HepG2 (cell line): ENCODE measurements at regions not wholly inside any gene's neighbourhood (a gene's known extent, or its start where the extent isn't known, plus 50 kb on each side); places are given as distances from the start of the nearest gene placed in this dataset.

Source experiments
- ATAC-seq: fragments of 200-7000 bp; cut with Tn5 transposase; 3 replicates; pipeline ENCODE4 v1.9.1; 2020; ENCODE audit warnings: mild to moderate bottlenecking, moderate library complexity
- BruUV-seq: library from RNA; stranded (reverse); fragments of 400-500 nt; replicated peaks from 2 replicates; lab custom pipeline; 2021; lab: Mats Ljungman, UMichigan
- CTCF ChIA-PET: fragments of 300-600 bp; formaldehyde crosslinking; extraction: SDS; loops from one replicate; lab custom pipeline; 2021; ENCODE audit warnings: low total read pairs, inconsistent platforms, low intra/inter-chr PET ratio; lab: Yijun Ruan, JAX
- POLR2A ChIA-PET: fragments of 350-600 bp; sonication (Branson Sonifier 250); formaldehyde crosslinking; loops from one replicate; lab custom pipeline; 2020; ENCODE audit warnings: antibody characterized with exemption, inconsistent platforms; lab: Yijun Ruan, JAX
- DNase-seq: peaks from one replicate; pipeline ENCODE4 v3.0.0-alpha.2; 2015; ENCODE audit warnings: low spot score
- FAIRE-seq: peaks from 3 replicates; lab custom pipeline; 2011; peaks lifted over from hg19 to GRCh38; lab: Jason Lieb, UNC
- H2AFZ ChIP-seq: one replicate; pipeline ENCODE4 v1.6.1; 2011; ENCODE audit warnings: low read length, inconsistent platforms
- H3K27ac ChIP-seq: fragments of 300-600 bp; 3 replicates; pipeline ENCODE4 v1.8.0; 2011; ENCODE audit warnings: mixed run types, mild to moderate bottlenecking, mixed read lengths, low read length, inconsistent platforms; ENCODE audit not compliant: insufficient read depth; ENCODE audit errors: extremely low read length
- H3K27me3 ChIP-seq, 2 experiments: fragments of 200-600 bp in 1 of 2; 2 replicates in 1 of 2; 3 replicates in 1 of 2; pipeline versions ENCODE4 v1.6.0 to v1.8.0; 2011; ENCODE audit warnings: low read length in 2 of 2, mild to moderate bottlenecking in 2 of 2, moderate library complexity in 2 of 2, inconsistent platforms in 1 of 2; ENCODE audit not compliant: insufficient read depth in 2 of 2, control insufficient read depth in 1 of 2
- H3K36me3 ChIP-seq, 2 experiments: fragments of 200-600 bp in 1 of 2; replicated peaks in 1 of 2; 2 replicates in 1 of 2; 3 replicates in 1 of 2; pipeline versions ENCODE4 v1.5.1 to v1.8.0; 2011; ENCODE audit warnings: low read length in 2 of 2, inconsistent platforms in 1 of 2; ENCODE audit not compliant: insufficient read depth in 2 of 2, control insufficient read depth in 1 of 2
- H3K4me1 ChIP-seq: 2 replicates; pipeline ENCODE4 v1.5.1; 2012; ENCODE audit warnings: low read length, inconsistent platforms; ENCODE audit not compliant: insufficient read depth
- H3K4me2 ChIP-seq: 2 replicates; pipeline ENCODE4 v1.6.0; 2011; ENCODE audit warnings: low read depth, low read length, inconsistent platforms
- H3K4me3 ChIP-seq, 3 experiments: fragments of 200-600 bp in 1 of 3; sonication (generic), shearing (Covaris generic) in 1 of 3; replicated peaks in 1 of 3; 2 replicates each; pipeline ENCODE4 v1.5.1; 2011 to 2016; ENCODE audit warnings: low read length in 3 of 3, inconsistent platforms in 2 of 3, low read depth in 2 of 3, mild to moderate bottlenecking in 2 of 3, control low read depth in 1 of 3, mixed read lengths in 1 of 3; ENCODE audit not compliant: insufficient read depth in 1 of 3
- H3K79me2 ChIP-seq: one replicate; pipeline ENCODE4 v1.6.1; 2011; ENCODE audit warnings: low read length, inconsistent platforms; ENCODE audit not compliant: insufficient read depth
- H3K9ac ChIP-seq: 2 replicates; pipeline ENCODE4 v1.6.0; 2011; ENCODE audit warnings: mild to moderate bottlenecking, low read depth, low read length, inconsistent platforms; ENCODE audit not compliant: insufficient read depth
- H3K9me3 ChIP-seq: 2 replicates; pipeline ENCODE4 v1.5.1; 2012; ENCODE audit warnings: mild to moderate bottlenecking, low read length
- H4K20me1 ChIP-seq: 2 replicates; pipeline ENCODE4 v1.6.0; 2011; ENCODE audit warnings: inconsistent platforms, mild to moderate bottlenecking, low read length, moderate library complexity; ENCODE audit not compliant: insufficient read depth
- KLF11 ChIP-seq: IDR thresholded peaks from 2 replicates; pipeline ENCODE4 v1.6.1; 2016; ENCODE audit warnings: missing compliant biosample characterization
- KLF13 ChIP-seq: sonication (generic); formaldehyde crosslinking; IDR thresholded peaks from 2 replicates; pipeline ENCODE4 v1.4.0; 2020; ENCODE audit warnings: mild to moderate bottlenecking, missing genetic modification reagents
- MLLT10 ChIP-seq: sonication (generic); formaldehyde crosslinking; IDR thresholded peaks from 2 replicates; pipeline ENCODE4 v1.4.0; 2020; ENCODE audit warnings: missing genetic modification reagents
- NFYB ChIP-seq: sonication (generic); formaldehyde crosslinking; IDR thresholded peaks from 2 replicates; pipeline ENCODE4 v1.4.0; 2020; ENCODE audit warnings: missing genetic modification reagents
- PCBP2 ChIP-seq: fragments of 200-400 bp; formaldehyde crosslinking; optimal IDR thresholded peaks from 2 replicates; pipeline ENCODE3; 2018; ENCODE audit warnings: low read length, low read depth; ENCODE audit not compliant: poor library complexity, severe bottlenecking
- PHF21A ChIP-seq: sonication (generic); formaldehyde crosslinking; IDR thresholded peaks from 2 replicates; pipeline ENCODE4 v1.5.0; 2020; ENCODE audit warnings: mild to moderate bottlenecking, missing genetic modification reagents
- PLSCR1 ChIP-seq: sonication (generic); formaldehyde crosslinking; IDR thresholded peaks from 2 replicates; pipeline ENCODE4 v1.5.0; 2020; ENCODE audit warnings: missing genetic modification reagents, mild to moderate bottlenecking, borderline replicate concordance
- RBFOX2 ChIP-seq: fragments of 200-400 bp; formaldehyde crosslinking; IDR thresholded peaks from 2 replicates; pipeline ENCODE4 v1.6.1; 2017; ENCODE audit warnings: low read depth, mild to moderate bottlenecking, low read length
- TFDP2 ChIP-seq: sonication (generic); formaldehyde crosslinking; IDR thresholded peaks from 2 replicates; pipeline ENCODE4 v1.4.0; 2020; ENCODE audit warnings: missing genetic modification reagents
- ZFP1 ChIP-seq: IDR thresholded peaks from 2 replicates; pipeline ENCODE4 v1.6.1; 2016
- ZNF205 ChIP-seq: IDR thresholded peaks from 2 replicates; pipeline ENCODE4 v1.6.1; 2018; ENCODE audit warnings: missing biosample characterization, missing genetic modification reagents
- ZNF282 ChIP-seq: fragments of 450-650 bp; IDR thresholded peaks from 2 replicates; pipeline ENCODE4 v1.6.1; 2018; ENCODE audit not compliant: partially characterized antibody
- ZNF430 ChIP-seq: sonication (generic); formaldehyde crosslinking; IDR thresholded peaks from 2 replicates; pipeline ENCODE4 v1.9.0; 2021; ENCODE audit warnings: mild to moderate bottlenecking, missing genetic modification reagents
- ZNF773 ChIP-seq: sonication (generic); formaldehyde crosslinking; IDR thresholded peaks from 2 replicates; pipeline ENCODE4 v1.4.0; 2020; ENCODE audit warnings: missing genetic modification reagents, borderline replicate concordance
- ZNF816 ChIP-seq: sonication (generic); formaldehyde crosslinking; IDR thresholded peaks from 2 replicates; pipeline ENCODE4 v1.8.0; 2022; ENCODE audit warnings: missing genetic modification reagents, mild to moderate bottlenecking, borderline replicate concordance
- ZSCAN30 ChIP-seq: sonication (generic); formaldehyde crosslinking; IDR thresholded peaks from 2 replicates; pipeline ENCODE4 v1.5.0; 2020; ENCODE audit warnings: mild to moderate bottlenecking, missing genetic modification reagents
- WGBS: methylation state at CpG from one replicate; pipeline ENCODE4 v1.1.6; 2017; ENCODE audit warnings: low lambda C conversion rate; 5-methylcytosine and 5-hydroxymethylcytosine counted together
- in situ Hi-C: cut with HindIII; loops from 2 replicates; pipeline ENCODE4 v1.10.0; 2017; ENCODE audit warnings: low pct_unique_long_range_greater_than_20kb; ENCODE audit not compliant: extremely low pct_ligation_motif_present
- intact Hi-C: fragments of 100-400 bp; cut with micrococcal nuclease; formaldehyde crosslinking; loops from one replicate; pipeline ENCODE4 v1.10.0; 2022; ENCODE audit not compliant: unreplicated experiment
- TF ChIP-seq, protein P1 (sequence below): sonication (generic); formaldehyde crosslinking; IDR thresholded peaks from 2 replicates; pipeline ENCODE4 v1.4.0; 2020; ENCODE audit warnings: mild to moderate bottlenecking, missing genetic modification reagents
- TF ChIP-seq, protein P2 (sequence below): sonication (generic); formaldehyde crosslinking; IDR thresholded peaks from 2 replicates; pipeline ENCODE4 v1.9.0; 2021; ENCODE audit warnings: missing genetic modification reagents, borderline replicate concordance

- 3% methylated on average over 5 of the region's 5 CpGs for WGBS
- no peak for TF ChIP-seq KLF11 (CRISPR knock-in tag)
- TF ChIP-seq TFDP2 (CRISPR knock-in tag), result no peak
- no peak for TF ChIP-seq ZNF773 (CRISPR knock-in tag)
- TF ChIP-seq ZNF205 (CRISPR knock-in tag), result no peak
- TF ChIP-seq ZNF816, result no peak
- TF ChIP-seq RBFOX2, result no peak
- TF ChIP-seq PLSCR1 (CRISPR knock-in tag), result no peak
- TF ChIP-seq ZSCAN30 (CRISPR knock-in tag), result no peak
- no peak for TF ChIP-seq MLLT10 (CRISPR knock-in tag)
- TF ChIP-seq PCBP2, result no peak
- TF ChIP-seq, protein P1, sequence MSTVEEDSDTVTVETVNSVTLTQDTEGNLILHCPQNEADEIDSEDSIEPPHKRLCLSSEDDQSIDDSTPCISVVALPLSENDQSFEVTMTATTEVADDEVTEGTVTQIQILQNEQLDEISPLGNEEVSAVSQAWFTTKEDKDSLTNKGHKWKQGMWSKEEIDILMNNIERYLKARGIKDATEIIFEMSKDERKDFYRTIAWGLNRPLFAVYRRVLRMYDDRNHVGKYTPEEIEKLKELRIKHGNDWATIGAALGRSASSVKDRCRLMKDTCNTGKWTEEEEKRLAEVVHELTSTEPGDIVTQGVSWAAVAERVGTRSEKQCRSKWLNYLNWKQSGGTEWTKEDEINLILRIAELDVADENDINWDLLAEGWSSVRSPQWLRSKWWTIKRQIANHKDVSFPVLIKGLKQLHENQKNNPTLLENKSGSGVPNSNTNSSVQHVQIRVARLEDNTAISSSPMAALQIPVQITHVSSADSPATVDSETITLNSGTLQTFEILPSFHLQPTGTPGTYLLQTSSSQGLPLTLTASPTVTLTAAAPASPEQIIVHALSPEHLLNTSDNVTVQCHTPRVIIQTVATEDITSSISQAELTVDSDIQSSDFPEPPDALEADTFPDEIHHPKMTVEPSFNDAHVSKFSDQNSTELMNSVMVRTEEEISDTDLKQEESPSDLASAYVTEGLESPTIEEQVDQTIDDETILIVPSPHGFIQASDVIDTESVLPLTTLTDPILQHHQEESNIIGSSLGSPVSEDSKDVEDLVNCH, result no peak
- TF ChIP-seq ZNF282, result no peak
- no peak for TF ChIP-seq KLF13 (CRISPR knock-in tag)
- no peak for TF ChIP-seq PHF21A (CRISPR knock-in tag)
- TF ChIP-seq ZFP1, result no peak
- TF ChIP-seq ZNF430, result no peak
- TF ChIP-seq, protein P2, sequence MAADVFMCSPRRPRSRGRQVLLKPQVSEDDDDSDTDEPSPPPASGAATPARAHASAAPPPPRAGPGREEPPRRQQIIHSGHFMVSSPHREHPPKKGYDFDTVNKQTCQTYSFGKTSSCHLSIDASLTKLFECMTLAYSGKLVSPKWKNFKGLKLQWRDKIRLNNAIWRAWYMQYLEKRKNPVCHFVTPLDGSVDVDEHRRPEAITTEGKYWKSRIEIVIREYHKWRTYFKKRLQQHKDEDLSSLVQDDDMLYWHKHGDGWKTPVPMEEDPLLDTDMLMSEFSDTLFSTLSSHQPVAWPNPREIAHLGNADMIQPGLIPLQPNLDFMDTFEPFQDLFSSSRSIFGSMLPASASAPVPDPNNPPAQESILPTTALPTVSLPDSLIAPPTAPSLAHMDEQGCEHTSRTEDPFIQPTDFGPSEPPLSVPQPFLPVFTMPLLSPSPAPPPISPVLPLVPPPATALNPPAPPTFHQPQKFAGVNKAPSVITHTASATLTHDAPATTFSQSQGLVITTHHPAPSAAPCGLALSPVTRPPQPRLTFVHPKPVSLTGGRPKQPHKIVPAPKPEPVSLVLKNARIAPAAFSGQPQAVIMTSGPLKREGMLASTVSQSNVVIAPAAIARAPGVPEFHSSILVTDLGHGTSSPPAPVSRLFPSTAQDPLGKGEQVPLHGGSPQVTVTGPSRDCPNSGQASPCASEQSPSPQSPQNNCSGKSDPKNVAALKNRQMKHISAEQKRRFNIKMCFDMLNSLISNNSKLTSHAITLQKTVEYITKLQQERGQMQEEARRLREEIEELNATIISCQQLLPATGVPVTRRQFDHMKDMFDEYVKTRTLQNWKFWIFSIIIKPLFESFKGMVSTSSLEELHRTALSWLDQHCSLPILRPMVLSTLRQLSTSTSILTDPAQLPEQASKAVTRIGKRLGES (CRISPR knock-in tag), result no peak
- no peak for TF ChIP-seq NFYB (CRISPR knock-in tag)
- Histone ChIP-seq H2AFZ (no peak overlapping the region), H3K9me3 (no peaks in the 10 kb centered on the region), H3K27me3 (no peaks in the 10 kb centered on the region), H3K27ac (no peak overlapping the region), H3K79me2 (no peaks in the 10 kb centered on the region), H3K9ac (no peak overlapping the region), H4K20me1 (no peaks in the 10 kb centered on the region), H3K36me3 (no peaks in the 10 kb centered on the region), H3K4me3 (no peak overlapping the region), H3K4me1 (no peaks in the 10 kb centered on the region), H3K4me2 (no peak overlapping the region)
- in situ Hi-C loops (no loop called here), intact Hi-C loops (no loop called here)
- ChIA-PET CTCF (no interaction called here), POLR2A (no interaction called here)
- ATAC-seq (no peak), FAIRE-seq (no peak), DNase-seq (no peak)
- BruUV-seq, result no TSS peak
Measured at GRCh38 chr16:49056546-49056945, 225.1 kb downstream of the CBLN1 start.
